ENCODE measurements at regions not wholly inside any gene's neighbourhood (a gene's known extent, or its start where the extent isn't known, plus 50 kb on each side); places are given as distances from the start of the nearest gene placed in this dataset.
"Not testable (repeated sequence)": the region's sequence is repeated elsewhere in the genome, so short reads cannot be mapped to it uniquely, and the experiment has no call there.

DNA sequence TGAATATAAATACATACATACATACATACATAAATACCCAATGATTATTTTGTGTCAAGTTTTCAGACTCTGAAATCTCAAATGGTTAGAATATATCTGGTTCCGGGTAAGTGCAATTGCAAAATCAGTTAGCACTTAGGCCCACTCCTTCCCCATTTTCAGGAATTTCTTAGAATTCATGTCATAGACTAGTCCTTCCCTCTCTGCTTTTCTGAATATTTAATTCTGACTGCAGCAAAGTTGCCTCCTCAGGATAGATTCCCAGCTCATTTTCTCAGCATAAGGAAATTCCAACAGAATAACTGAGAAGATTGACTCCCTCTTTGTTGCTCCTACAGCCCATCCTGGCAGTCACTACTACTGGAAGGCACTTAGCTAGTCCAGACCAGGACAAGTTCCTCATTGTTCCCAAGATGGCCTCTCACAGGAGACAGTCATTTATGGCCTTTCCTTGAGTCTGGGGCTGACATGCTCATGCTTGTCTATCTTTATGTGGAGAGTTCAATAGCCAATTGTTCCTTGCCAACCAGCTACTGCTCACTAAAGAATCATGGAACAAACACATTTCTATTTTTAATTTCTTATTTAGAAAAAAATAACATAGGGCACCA, 142.9 kb upstream of the ITGB1 start:
- FAIRE-seq = no peak

DNA sequence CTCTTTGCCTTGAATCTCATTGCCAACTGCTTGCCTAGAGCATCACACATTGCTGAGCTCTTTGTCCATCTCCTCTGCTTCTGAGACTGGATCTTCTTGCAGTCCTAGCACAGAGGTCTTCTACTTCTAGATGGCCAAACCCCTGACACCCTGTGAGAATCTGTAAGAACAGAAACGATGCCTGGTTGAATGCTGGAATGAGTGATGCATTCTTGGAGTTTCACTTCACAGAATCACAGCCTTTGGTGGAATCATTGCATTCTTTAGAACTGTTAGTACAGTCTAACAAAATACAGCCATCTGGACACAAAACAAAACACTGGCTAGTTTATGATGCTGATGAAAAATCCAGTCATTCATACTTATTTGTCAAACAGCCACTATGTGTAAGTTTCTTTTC, 141.7 kb upstream of the ITGB1 start:
- no peak for FAIRE-seq

DNA sequence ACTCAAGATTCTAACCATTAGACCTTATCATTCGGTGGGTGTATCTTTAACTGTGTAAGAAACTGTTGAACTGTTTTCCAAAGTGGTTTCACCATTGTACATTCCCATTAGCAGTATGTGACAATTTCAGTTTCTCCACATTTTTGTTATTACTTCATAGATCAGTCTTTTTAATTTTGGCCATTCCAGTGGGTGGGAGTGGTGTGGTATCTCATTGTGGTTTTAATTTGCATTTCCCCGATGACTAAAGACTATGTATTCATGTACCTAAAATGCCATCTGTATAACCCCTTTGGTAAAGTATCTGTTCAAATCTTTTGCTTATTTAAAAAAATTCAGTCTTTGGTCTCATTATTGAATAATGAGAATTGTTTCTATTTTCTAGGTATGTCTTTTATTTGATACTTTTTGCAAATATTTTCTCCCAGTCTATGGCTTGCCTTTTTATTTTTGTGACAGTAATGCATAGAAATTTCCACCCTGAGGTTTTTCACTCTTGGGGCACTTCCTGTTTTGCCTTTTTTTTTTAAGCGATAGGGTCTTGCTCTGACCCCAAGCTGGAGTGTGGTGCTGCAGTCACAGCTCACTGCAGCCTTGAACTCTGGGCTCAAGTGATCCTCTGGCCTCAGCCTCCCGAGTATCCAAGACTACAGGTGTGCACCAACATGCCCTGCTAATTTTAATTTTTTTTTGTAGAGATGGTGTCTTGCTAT, 141.1 kb upstream of the ITGB1 start:
- no peak for FAIRE-seq

DNA sequence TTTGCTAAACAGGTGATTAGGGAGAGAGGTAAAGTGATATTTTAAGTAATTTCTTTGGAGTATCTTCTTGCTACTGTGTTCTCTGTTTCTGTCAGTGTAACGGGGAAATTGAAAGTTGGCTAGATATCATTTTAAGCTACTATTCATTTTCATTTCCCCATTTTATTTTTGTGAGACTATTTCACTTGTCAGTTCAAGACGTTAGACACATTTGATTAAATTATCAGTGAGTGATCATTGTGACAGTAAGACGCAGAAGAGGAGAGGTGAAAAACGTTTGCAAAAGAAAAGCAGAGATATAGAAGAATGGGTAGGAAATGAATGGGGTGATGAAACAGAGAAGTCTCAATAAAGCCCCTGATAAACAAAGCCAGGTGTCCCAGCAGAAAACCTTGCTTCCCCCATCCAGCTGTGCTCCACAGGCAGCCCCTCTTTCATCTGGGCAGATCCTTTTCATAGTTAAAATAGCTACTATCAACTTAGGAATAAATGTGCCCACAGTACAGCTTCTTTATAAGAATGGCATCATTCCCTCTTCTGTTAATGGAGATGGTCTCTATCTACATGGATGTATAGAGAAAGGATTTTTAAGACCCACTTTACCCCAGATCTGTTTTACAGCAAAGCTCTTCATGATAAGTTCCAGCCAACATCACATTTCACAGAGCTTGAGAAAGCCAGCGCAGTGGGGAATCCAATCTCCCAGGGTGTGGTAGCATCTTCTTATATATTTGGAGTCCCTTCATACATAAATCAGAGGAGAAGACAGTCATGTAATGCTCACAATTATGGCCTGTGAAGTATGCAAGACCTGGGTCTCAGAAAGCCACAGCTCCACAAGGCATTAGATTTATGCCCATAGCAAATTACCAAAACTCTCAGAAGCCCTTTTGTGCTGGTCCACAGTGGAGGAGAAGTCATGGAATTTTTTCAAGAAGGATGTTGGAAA, 138.1 kb upstream of the ITGB1 start:
- no peak for FAIRE-seq

DNA sequence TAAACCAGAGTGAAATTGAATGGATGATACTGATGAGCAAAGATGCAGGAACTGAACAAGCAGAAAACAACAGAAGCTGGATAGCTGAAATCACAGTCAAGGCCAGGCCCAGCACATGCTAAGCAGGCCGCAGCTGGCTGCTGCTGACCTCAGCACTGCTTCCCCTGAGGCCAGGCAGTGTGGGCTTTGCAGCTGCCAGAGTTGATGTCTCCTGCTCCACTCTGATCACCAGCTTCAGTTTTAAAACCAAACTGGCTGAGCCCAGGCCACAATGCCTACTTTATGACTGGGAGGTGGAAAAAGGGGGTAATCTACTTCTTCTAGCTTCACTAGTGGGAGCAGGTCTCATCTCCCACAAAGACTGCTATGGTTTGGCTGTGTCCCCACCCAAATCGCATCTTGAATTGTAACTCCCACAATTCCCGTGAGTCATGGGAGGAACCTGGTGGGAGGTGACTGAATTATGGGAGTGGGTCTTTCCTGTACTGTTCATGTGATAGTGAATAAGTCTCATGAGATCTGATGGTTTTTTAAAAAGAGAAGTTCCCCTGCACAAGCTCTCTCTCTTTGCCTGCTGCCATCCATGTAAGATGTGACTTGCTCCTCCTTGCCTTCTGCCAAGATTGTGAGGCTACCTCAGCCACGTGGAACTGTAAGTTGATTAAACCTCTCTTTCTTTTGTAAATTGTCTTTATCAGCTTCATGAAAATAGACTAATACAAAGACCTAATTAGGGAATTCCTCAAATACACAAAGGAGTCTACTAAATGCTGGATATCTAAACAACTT, 136.4 kb upstream of the ITGB1 start:
- FAIRE-seq = no peak

DNA sequence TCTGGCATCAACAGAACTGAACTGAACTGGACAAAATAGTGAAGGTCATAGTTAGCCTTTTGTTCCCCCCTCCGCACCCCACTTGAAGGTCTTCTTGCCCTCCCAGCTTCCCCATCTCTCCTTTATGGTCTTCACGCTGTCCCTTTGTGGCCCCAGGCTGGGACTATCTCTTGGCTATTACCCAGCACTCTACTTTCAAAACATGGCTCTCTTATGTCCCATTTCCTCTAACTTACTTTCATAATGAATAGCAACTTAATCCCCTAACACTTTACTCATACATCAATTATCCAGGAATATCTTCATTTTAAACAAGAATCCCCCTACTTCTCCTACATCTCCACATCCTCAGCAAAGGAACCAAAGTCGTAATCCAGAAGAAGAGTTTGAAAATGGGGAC, 135.3 kb upstream of the ITGB1 start:
- FAIRE-seq = no peak

DNA sequence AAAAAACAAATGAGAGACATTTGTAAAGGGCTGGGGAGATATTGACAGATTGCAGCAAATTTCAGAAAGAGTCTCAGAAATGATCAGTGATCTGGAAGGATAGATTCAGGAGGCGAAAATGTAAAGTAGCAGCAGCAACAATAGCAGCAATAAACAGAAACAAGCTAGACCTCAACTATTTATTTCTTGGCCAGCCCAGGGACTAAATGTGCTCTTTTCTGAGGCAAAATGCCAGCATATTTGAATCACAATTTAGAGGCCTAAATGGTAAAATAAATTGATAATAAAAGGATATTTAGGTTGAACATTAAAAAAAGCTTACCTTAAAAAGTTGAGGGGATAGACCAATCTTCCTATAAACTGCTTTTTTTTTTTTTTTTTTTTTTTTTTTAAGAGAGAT, 134.6 kb upstream of the ITGB1 start:
- no peak for FAIRE-seq

DNA sequence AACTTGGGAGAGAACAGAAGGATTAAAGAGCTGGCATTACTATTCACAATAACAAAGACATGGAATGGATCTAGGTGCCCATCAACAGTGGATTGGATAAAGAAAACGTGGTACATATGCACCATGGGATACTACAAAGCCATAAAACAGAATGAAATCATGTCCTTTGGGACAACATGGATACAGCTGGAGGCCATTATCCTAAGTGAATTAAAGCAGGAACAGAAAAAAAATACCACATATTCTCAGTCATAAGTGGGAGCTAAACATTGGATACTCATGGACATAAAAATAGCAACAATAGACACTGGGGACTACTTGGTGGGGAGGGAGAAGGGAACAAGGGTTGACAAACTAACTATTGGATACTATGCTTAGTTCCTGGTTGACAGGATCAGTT, 133.2 kb upstream of the ITGB1 start:
- no peak for FAIRE-seq

DNA sequence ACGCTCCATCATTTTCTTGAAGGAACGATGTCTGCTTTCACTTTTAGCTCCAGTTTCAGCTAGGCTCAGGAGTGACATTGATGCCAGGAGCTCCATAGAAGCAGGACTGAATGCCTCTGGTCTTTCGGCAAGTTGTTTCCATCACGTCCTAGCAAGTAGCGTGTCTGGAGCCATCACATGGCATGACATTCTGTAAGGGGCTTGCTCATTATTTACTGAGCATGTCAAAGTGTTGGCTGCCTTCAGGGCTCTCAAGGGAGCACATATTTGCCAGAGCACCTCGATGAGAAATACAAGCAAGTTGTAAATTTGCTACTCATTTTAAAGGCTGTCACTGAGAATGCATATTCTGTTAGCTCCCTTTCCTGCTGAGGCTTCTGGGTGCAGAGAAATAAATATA, 131.0 kb upstream of the ITGB1 start:
- no peak for FAIRE-seq

DNA sequence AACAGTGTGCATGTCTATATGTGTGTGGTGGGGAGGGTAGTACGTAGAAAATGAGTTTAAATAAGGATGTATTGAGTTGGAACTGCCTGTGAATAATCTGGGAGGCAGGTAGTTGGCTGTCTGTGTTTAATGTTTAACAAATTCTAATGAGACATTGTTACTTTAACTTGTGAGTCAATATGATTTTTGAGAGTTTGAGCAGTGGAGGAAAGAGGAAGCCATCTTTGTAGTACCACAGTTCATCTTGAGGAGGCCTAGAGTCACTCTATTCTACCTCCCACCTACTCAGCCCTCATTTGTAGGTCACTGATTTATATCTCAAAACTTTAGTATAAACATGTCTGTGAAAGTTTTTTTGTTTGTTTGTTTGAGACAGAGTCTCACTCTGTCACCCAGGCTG, 129.9 kb upstream of the ITGB1 start:
- FAIRE-seq = no peak

DNA sequence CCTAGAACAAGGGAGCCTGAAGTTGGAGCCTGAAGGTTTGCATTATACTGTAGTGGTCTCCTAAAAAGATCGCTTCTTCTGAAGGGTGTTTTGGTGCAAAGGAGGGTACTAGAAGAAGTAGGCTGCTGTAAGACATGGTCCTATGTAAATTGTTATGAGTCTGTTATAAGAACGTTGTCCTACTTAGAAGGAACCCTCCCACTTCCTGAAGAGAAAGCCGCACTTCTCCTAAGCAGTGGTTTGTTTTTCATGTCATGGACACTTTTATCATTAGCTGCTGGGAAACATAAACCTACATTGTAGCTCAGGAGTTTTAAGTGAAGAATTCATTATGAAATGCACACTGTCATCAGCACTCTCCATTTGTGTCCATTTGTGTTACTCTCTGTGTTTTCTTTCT, 129.1 kb upstream of the ITGB1 start:
- no peak for FAIRE-seq

DNA sequence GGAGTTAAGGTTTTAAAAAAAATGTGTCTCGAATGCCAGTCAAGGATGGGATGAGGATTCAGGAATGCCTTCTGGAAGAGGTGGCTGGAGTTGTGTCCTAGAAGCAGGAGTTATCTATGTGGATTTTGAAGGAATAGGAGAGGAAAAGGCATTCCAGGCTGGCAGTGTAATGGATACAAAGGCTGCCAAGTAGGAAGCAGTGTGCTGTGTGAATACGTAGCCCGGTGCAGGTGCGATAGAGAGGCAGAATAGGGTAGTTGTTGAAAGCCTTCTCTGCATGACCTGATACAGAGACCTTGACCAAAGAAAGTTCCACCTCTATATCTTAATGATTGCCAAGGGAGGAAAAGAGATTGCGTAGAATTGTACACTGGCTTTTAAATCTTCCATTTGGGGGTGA, 128.1 kb upstream of the ITGB1 start:
- no peak for FAIRE-seq

DNA sequence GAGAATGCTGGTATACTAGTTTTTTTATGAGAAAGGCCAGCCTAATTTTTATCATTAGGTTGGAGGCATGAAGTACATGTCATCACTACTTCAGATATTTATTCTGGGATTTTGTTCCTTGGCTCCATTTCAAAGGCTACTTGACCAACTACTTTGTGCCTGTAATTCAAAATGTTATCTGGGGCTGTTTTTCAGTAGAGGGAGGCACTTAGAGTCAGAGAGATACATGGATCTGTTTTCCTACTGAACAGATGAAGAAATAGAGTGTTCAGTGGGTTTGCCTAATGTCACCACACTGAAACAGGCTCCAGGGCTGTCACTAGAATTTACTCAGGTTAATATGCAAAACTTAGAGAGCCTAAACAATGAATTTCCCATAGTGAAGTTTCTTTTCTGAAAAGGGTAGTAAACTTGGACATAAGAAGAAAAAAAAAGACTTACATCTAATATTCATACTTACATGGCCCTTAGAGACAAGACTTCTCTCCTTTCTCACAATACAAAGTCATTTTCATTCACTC, 127.3 kb upstream of the ITGB1 start:
- FAIRE-seq = no peak

DNA sequence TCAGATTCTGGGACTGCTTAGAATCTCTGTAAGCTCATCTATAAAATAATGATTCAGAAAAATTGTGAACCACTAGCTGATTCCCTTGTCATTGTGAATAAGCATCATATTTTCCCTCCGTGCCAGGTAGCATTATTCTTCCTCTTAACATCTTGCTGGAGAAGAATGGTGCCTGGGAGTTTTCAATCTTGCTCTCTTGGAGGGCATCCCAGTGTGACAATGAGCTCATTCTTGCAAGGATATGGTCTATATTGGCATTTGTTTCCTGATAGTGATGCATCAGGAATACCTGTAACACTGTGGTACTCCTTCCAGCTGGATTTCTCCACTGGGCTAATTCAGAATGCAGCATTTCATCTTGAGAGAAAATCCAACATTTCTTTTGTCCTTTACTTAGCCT, 126.4 kb upstream of the ITGB1 start:
- FAIRE-seq = no peak

DNA sequence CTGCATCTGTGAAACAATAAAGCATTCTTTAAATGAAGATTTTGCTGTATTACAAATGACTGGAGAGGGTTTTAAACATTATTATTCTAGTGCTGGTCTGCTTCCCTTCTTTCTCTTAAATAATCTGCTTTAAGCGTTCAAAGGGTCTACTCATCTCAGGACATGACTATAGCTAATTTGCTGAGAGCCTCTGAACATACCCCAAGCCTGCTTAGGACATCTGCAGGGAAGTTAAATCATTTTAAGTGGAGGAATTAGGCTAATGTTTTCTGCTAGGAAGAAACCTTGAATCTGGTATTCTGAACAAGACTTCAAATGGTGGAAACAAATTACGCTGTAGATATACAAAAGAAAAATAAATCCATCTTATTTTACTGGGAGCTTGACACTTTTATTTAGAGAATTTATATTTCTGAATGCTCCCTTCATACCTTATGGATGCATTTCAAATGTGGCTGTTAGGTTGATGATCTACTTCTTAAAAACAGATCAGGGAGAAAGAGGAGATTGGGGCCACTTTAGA, 124.4 kb upstream of the ITGB1 start:
- no peak for FAIRE-seq

DNA sequence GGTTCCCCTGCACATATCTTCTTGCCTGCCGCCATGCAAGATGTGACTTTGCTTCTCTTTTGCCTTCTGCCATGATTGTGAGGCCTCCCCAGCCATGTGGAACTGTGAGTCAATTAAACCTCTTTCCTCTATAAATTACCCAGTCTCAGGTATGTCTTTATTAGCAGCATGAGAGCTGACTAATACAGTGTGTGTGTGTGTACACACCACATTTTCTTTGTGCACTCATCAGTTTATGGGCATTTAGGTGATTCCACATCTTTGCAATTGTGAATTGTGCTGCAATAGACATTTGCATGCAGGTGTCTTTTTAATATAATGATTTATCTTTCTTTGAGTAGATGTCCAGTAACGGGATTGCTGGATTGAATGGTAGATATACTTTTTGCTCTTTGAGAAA, 122.4 kb upstream of the ITGB1 start:
- FAIRE-seq = not testable (repeated sequence)

DNA sequence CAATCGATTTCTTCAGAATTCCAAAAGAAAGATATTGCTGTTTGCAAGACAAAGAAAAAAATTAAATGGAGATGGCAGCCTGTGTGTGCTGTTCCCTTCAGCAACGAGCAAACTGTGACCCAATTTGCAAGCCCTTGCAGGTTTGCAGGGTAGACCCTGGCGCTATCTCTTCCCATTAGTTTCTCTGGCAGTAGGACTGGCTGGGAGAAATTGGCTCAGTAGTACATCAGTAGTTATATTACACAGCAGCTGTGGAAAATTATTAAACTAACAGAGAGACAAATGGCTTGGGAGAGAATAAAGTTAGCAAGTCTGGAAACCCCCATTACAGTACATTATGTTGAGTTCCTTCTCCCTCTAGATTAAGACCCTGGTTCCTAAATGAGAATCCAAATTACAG, 116.4 kb upstream of the ITGB1 start:
- FAIRE-seq = no peak

DNA sequence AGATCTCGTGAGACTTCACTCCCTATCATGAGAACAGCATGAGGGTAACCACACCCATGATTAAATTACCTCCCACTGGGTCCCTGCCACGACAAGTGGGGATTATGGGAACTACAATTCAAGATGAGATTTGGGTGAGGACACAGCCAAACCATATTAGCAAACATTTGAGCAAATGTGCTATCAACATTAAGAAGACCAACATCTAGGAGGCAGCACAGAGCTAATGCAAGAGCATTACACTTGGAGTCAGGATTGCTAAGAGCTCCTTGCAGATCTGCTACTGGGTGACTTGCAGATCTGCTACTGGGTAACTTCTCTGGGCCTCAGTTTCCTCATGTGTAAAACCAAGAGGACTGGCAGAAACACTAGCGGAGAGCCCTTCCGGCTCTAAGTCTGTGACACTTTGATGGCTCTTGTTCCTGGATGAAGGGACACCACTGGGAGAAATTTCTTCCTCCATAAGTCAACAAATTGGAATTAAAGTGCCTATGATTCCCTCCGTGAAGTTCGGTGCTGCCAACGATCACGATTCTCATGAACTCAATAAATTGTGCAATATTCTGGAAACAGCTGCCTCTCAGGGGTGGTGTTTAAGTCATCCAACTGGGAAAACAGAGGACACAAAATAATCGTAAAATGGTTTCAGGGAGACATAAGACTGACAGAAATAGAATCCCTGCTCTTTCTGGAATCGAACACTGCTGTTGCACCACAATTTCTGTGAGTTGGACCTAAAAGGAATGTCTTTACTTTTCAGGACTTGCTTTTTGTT, 115.8 kb upstream of the ITGB1 start:
- no peak for FAIRE-seq

DNA sequence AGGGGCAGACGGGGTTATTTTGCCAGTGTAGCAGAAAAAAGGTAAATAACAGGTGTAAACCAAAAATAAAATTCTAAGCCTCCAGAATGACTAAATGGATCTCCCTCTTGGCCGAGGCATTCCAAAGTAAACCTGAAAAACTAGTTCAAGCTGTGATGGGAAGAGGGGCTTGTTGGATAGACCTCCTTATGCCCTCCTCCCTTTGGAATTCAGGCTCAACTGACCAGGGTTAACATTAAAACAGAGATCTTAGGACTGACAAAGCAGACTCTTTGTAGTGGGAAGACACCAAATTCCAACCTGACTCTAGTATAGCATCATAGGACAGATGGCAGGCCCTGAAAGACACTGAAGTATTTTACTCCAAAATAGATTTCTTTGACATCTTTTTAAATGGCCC, 113.8 kb upstream of the ITGB1 start:
- FAIRE-seq = no peak

DNA sequence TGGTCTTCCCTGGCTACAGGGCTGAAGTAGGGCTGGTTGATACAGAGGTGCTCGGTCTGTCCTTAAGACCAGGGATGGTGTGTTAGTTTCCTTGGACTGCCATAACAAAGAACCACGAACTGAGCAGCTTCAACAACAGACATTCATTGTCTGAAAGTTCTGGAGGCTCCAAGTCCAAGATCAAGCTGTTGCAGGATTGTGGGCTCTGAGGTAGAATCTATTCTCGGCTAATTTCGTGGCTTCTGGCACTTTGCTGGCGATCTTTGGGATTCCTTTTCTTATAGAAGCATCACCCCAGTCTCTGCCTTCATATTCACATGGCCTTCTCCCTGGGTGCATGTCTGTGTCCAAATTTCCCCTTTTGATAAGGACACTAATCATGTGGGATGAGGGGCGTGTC, 112.1 kb upstream of the ITGB1 start:
- FAIRE-seq = no peak

DNA sequence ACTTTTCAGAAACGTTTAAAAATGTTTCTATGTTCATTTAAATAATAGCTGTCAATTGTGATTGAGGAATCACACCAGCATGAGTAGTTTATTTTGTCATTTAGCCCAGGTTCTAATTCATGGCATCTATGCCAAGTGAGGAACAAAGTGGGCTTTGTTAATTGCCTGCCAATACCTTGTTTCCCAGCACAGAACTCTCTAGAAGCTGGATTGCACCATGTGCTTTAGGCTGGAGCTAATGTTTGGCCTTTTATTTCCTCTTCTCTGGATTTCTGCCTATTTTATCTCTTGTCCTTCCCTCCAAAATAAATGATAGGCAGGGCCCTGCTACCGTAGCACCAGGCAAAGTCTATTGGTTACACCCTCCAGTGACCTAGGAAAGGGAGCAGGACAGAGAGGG, 109.9 kb upstream of the ITGB1 start:
- no peak for FAIRE-seq

DNA sequence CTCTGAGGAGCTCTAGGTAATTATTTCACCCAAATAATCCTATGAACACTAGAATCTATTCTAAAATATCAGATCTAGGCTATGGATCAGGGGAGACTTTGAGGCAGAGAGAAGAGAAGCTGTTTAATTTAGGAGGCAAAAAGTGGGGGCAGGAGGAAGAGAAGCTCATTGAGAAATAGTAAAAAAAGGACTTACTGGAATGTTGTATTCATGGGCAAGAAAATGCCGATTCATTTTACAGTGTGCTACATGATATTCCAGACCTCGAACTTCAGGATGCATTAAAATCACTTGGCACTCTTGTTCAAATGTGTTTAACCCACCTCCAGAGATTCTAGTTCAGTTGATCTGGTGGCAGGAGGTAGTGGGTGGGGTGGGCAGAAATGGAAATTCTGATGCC, 109.5 kb upstream of the ITGB1 start:
- no peak for FAIRE-seq

All from islet of Langerhans (tissue), 1 donor.